PFSK-1 (cell line): ENCODE measurements at regions not wholly inside any gene's neighbourhood (a gene's known extent, or its start where the extent isn't known, plus 50 kb on each side); places are given as distances from the start of the nearest gene placed in this dataset.

Source experiments
- FOXP2 ChIP-seq: optimal IDR thresholded peaks from 2 replicates; pipeline ENCODE3; 2011; ENCODE audit warnings: borderline replicate concordance, control low read depth, inconsistent platforms; ENCODE audit not compliant: insufficient read depth; ENCODE audit errors: extremely low read length, extremely low read depth
- POLR2AphosphoS5 ChIP-seq: IDR thresholded peaks from 2 replicates; pipeline ENCODE4 v1.6.1; 2012; ENCODE audit warnings: low read depth, mild to moderate bottlenecking, control low read depth, low read length, moderate library complexity
- SIN3A ChIP-seq: IDR thresholded peaks from 2 replicates; pipeline ENCODE4 v1.6.1; 2012; ENCODE audit warnings: mild to moderate bottlenecking, low read length, moderate library complexity, borderline replicate concordance; ENCODE audit not compliant: insufficient read depth
- TAF1 ChIP-seq: IDR thresholded peaks from 2 replicates; pipeline ENCODE4 v1.6.1; 2012; ENCODE audit warnings: low read length, control low read depth, borderline replicate concordance; ENCODE audit not compliant: insufficient read depth
- TF ChIP-seq, protein P1 (sequence below), 2 experiments: IDR thresholded peaks; 2 replicates each; pipeline versions ENCODE4 v1.6.1 to v1.8.0; 2011 to 2012; ENCODE audit warnings: low read depth in 2 of 2, low read length in 2 of 2, control low read depth in 1 of 2, inconsistent platforms in 1 of 2, mild to moderate bottlenecking in 1 of 2, moderate library complexity in 1 of 2; ENCODE audit not compliant: insufficient read depth in 1 of 2

DNA sequence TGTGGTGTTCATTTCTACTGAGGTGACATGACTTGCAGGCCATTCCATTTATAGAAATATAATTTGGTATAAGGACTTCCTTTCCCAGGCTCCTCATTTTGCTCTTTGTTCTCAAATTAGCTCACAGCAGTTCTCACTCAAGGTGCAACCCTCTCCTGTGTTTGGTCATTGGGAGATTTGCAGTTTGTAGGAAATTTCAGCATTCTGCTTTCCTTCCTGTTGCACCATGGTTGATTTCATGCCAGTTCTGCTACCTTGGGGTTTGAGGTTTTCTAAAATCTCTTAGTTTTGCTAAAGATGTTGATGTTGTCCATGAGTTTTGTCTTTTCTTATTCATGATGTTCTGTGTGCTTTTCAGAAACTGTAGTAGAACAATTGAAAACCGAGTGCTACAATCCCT, 65.7 kb upstream of the PROK2 start:
- TF ChIP-seq SIN3A (no peak), TAF1 (no peak), POLR2AphosphoS5 (no peak), FOXP2 (no peak)
- TF ChIP-seq, protein P1, sequence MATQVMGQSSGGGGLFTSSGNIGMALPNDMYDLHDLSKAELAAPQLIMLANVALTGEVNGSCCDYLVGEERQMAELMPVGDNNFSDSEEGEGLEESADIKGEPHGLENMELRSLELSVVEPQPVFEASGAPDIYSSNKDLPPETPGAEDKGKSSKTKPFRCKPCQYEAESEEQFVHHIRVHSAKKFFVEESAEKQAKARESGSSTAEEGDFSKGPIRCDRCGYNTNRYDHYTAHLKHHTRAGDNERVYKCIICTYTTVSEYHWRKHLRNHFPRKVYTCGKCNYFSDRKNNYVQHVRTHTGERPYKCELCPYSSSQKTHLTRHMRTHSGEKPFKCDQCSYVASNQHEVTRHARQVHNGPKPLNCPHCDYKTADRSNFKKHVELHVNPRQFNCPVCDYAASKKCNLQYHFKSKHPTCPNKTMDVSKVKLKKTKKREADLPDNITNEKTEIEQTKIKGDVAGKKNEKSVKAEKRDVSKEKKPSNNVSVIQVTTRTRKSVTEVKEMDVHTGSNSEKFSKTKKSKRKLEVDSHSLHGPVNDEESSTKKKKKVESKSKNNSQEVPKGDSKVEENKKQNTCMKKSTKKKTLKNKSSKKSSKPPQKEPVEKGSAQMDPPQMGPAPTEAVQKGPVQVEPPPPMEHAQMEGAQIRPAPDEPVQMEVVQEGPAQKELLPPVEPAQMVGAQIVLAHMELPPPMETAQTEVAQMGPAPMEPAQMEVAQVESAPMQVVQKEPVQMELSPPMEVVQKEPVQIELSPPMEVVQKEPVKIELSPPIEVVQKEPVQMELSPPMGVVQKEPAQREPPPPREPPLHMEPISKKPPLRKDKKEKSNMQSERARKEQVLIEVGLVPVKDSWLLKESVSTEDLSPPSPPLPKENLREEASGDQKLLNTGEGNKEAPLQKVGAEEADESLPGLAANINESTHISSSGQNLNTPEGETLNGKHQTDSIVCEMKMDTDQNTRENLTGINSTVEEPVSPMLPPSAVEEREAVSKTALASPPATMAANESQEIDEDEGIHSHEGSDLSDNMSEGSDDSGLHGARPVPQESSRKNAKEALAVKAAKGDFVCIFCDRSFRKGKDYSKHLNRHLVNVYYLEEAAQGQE (IDR thresholded peaks at IDR 0.05; ENCODE audit: insufficient read depth in 1 of 2, low read depth in 2 of 2, low read length in 2 of 2) = no peak

DNA sequence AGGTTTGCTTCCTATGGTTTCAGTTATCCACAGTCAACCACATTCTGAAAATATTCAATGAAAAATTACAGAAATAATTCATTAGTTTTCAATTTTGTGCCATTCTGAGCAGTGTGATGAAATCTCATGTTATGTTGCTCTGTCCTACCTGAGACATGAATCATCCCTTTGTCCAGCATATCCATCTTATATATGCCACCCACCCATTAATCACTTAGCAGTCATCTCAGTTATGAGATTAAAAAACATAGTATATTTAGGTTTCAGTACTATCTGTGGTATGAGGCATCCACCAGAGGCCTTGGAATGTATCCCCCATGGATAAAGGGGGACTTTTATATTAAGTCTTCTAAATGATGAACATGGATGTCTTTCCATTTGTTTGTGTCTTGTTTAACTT, 64.7 kb upstream of the PROK2 start:
- TF ChIP-seq TAF1 (no peak), POLR2AphosphoS5 (no peak), SIN3A (no peak), FOXP2 (no peak)
- TF ChIP-seq, protein P1 (IDR thresholded peaks at IDR 0.05; ENCODE audit: insufficient read depth in 1 of 2, low read depth in 2 of 2, low read length in 2 of 2) = no peak

DNA sequence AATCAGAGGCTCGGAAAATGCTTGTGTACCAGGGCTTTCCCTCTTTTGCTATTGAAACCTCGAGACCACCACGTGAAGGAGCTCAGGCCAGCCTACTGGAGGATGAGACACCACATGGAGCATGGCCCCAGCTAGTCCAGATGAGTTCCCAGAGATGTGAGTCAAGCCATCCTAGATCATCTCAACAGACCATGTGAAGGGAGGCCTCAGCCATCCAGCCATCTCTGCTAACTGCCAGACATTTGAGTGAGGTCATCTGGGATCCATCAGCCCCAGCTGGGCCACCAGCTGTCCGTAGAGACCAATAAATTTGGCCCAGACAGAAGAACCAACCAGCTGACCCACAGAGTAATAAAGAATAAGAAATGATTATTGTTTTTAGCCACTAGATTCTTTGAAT, 62.8 kb upstream of the PROK2 start:
- TF ChIP-seq TAF1 (no peak), POLR2AphosphoS5 (no peak), FOXP2 (no peak), SIN3A (no peak)

- TF ChIP-seq, protein P1 (IDR thresholded peaks at IDR 0.05; ENCODE audit: insufficient read depth in 1 of 2, low read depth in 2 of 2, low read length in 2 of 2) = no peak
- no peak for TF ChIP-seq POLR2AphosphoS5
- TF ChIP-seq SIN3A = no peak
- TF ChIP-seq FOXP2 = no peak
- TF ChIP-seq TAF1 = no peak
Observed at GRCh38 chr3:71846185-71846584, 61.2 kb upstream of the PROK2 start.

- TF ChIP-seq FOXP2 = no peak
Observed at GRCh38 chr3:71843071-71843470, 58.1 kb upstream of the PROK2 start.

- TF ChIP-seq POLR2AphosphoS5 = no peak
- TF ChIP-seq TAF1 = no peak
- TF ChIP-seq, protein P1 (IDR thresholded peaks at IDR 0.05; ENCODE audit: insufficient read depth in 1 of 2, low read depth in 2 of 2, low read length in 2 of 2) = no peak
- TF ChIP-seq FOXP2 = no peak
- no peak for TF ChIP-seq SIN3A
Observed at GRCh38 chr3:71838406-71838805, 53.5 kb upstream of the PROK2 start.
